PFSK-1 (cell line): ENCODE measurements at regions not wholly inside any gene's neighbourhood (a gene's known extent, or its start where the extent isn't known, plus 50 kb on each side); places are given as distances from the start of the nearest gene placed in this dataset.

Experiments
- POLR2AphosphoS5 ChIP-seq: IDR thresholded peaks from 2 replicates; pipeline ENCODE4 v1.6.1; 2012; ENCODE audit warnings: low read depth, mild to moderate bottlenecking, control low read depth, low read length, moderate library complexity
- SIN3A ChIP-seq: IDR thresholded peaks from 2 replicates; pipeline ENCODE4 v1.6.1; 2012; ENCODE audit warnings: mild to moderate bottlenecking, low read length, moderate library complexity, borderline replicate concordance; ENCODE audit not compliant: insufficient read depth
- TAF1 ChIP-seq: IDR thresholded peaks from 2 replicates; pipeline ENCODE4 v1.6.1; 2012; ENCODE audit warnings: low read length, control low read depth, borderline replicate concordance; ENCODE audit not compliant: insufficient read depth
- TF ChIP-seq, protein P1 (sequence below), 2 experiments: IDR thresholded peaks; 2 replicates each; pipeline versions ENCODE4 v1.6.1 to v1.8.0; 2011 to 2012; ENCODE audit warnings: low read depth in 2 of 2, low read length in 2 of 2, control low read depth in 1 of 2, inconsistent platforms in 1 of 2, mild to moderate bottlenecking in 1 of 2, moderate library complexity in 1 of 2; ENCODE audit not compliant: insufficient read depth in 1 of 2

DNA sequence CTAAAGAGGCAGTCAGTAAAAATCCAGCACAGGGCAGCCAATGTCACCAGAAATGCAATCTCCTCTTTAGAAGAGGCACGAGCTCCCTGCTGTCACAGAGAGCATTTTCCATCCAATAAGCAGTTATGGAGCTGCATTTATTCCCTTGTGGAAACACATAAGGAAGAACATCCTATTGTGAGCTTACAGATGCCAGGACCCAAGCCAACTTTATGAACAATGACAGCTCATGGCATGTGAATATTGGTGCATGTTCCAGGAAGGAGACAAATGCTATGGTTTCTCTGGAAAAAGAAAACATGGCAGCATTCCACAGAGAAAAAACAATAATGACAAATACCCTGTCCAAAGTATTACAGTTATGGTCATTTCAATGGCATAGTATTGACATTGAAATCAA, 955.6 kb downstream of the UQCRFS1 start:
- TF ChIP-seq SIN3A (no peak), POLR2AphosphoS5 (no peak), TAF1 (no peak)
- TF ChIP-seq, protein P1, sequence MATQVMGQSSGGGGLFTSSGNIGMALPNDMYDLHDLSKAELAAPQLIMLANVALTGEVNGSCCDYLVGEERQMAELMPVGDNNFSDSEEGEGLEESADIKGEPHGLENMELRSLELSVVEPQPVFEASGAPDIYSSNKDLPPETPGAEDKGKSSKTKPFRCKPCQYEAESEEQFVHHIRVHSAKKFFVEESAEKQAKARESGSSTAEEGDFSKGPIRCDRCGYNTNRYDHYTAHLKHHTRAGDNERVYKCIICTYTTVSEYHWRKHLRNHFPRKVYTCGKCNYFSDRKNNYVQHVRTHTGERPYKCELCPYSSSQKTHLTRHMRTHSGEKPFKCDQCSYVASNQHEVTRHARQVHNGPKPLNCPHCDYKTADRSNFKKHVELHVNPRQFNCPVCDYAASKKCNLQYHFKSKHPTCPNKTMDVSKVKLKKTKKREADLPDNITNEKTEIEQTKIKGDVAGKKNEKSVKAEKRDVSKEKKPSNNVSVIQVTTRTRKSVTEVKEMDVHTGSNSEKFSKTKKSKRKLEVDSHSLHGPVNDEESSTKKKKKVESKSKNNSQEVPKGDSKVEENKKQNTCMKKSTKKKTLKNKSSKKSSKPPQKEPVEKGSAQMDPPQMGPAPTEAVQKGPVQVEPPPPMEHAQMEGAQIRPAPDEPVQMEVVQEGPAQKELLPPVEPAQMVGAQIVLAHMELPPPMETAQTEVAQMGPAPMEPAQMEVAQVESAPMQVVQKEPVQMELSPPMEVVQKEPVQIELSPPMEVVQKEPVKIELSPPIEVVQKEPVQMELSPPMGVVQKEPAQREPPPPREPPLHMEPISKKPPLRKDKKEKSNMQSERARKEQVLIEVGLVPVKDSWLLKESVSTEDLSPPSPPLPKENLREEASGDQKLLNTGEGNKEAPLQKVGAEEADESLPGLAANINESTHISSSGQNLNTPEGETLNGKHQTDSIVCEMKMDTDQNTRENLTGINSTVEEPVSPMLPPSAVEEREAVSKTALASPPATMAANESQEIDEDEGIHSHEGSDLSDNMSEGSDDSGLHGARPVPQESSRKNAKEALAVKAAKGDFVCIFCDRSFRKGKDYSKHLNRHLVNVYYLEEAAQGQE (IDR thresholded peaks at IDR 0.05; ENCODE audit: insufficient read depth in 1 of 2, low read depth in 2 of 2, low read length in 2 of 2), result no peak
